Thyroid gland (tissue), 4 donors: ENCODE measurements at regions not wholly inside any gene's neighbourhood (a gene's known extent, or its start where the extent isn't known, plus 50 kb on each side); places are given as distances from the start of the nearest gene placed in this dataset.

ENCODE experiments used
- DNase-seq, 2 donors: peaks; one replicate each; pipeline ENCODE4 v3.0.0-alpha.2; 2019
- H3K27ac ChIP-seq, 3 donors: fragments of 200-600 bp; sonication (generic); 1 replicate in 2 of 3; 2 replicates in 1 of 3; pipeline ENCODE4 v1.5.1; 2016 to 2019; ENCODE audit warnings: mild to moderate bottlenecking in 1 of 3, moderate library complexity in 1 of 3
- H3K27me3 ChIP-seq: fragments of 200-600 bp; sonication (generic); one replicate; pipeline ENCODE4 v1.5.1; 2019
- H3K36me3 ChIP-seq, 2 donors: fragments of 200-600 bp; sonication (generic); one replicate each; pipeline ENCODE4 v1.5.1; 2016 to 2019
- H3K4me1 ChIP-seq, 2 donors: fragments of 200-600 bp; sonication (generic); one replicate each; pipeline ENCODE4 v1.5.1; 2017 to 2019
- H3K4me3 ChIP-seq, 3 donors: fragments of 200-600 bp; sonication (generic); replicated peaks in 1 of 3; 1 replicate in 2 of 3; 2 replicates in 1 of 3; pipeline ENCODE4 v1.5.1; 2016; ENCODE audit warnings: mild to moderate bottlenecking in 1 of 3
- H3K9me3 ChIP-seq: fragments of 200-600 bp; sonication (generic); one replicate; pipeline ENCODE4 v1.5.1; 2017
- POLR2A ChIP-seq, 2 donors: fragments of 450-650 bp; IDR thresholded peaks; one replicate each; pipeline ENCODE4 v1.6.1; 2017; ENCODE audit warnings: antibody characterized with exemption in 2 of 2, mild to moderate bottlenecking in 2 of 2, moderate library complexity in 1 of 2
- WGBS, 2 donors: methylation state at CpG; one replicate each; pipeline ENCODE4 v1.1.5; 2017; 5-methylcytosine and 5-hydroxymethylcytosine counted together
- intact Hi-C: fragments of 100-400 bp; cut with DNase I; formaldehyde crosslinking; loops from one replicate; pipeline ENCODE4 v1.15.1; 2023
- TF ChIP-seq, protein P1 (sequence below), 6 experiments: fragments of 200-600 bp in 3 of 6; fragments of 450-650 bp in 3 of 6; sonication (generic) in 3 of 6; IDR thresholded peaks; one replicate each; pipeline ENCODE4 v1.5.1; 2016 to 2019; ENCODE audit warnings: antibody characterized with exemption in 6 of 6, mild to moderate bottlenecking in 2 of 6, inconsistent platforms in 1 of 6, moderate library complexity in 1 of 6

DNA sequence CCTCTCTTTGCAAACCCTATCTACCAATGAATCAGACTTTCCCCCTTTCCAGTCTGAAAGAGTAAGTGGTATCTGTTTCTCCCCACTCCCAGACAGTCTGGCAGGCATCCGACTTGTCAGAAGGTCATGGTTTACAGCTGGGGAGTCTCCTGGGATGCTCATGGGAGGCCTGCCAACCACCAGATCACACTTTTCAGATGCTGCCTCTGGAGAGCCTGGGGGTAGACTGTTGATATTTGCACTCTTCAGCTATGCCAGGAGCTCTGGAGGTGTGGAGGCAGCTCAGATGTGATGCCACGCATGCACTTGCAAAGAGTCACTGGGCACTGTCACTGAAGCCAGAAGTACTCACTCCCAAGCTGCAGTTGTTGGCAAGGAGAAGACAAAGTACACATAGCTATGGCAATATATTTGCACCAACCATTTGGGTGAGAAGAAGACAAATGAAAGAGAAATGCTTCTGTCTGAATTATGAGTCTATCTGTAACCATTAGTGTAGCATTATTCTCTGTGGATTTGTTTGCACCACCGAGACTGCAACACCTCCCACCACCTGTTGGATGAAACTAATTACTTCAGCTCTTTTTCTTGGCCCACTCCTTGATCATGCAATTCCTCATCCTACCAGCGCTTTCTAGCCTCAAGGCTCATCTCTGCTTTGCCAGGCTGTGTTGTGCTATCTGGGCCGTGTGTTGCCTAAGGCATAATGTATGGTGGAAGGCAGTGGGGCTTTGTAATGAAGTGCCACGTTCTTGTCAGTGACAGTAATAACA lies 133.0 kb upstream of the SPAG17 start:
- no peak for DNase-seq
- Histone ChIP-seq H3K27me3 (no peaks in the 10 kb centered on the region), H3K27ac (no peak overlapping the region), H3K4me3 (no peak overlapping the region), H3K9me3 (no peaks in the 10 kb centered on the region), H3K36me3 (no peaks in the 10 kb centered on the region), H3K4me1 (no peaks in the 10 kb centered on the region)
- no peak for TF ChIP-seq POLR2A (IDR thresholded peaks at IDR 0.05)
- TF ChIP-seq, protein P1, sequence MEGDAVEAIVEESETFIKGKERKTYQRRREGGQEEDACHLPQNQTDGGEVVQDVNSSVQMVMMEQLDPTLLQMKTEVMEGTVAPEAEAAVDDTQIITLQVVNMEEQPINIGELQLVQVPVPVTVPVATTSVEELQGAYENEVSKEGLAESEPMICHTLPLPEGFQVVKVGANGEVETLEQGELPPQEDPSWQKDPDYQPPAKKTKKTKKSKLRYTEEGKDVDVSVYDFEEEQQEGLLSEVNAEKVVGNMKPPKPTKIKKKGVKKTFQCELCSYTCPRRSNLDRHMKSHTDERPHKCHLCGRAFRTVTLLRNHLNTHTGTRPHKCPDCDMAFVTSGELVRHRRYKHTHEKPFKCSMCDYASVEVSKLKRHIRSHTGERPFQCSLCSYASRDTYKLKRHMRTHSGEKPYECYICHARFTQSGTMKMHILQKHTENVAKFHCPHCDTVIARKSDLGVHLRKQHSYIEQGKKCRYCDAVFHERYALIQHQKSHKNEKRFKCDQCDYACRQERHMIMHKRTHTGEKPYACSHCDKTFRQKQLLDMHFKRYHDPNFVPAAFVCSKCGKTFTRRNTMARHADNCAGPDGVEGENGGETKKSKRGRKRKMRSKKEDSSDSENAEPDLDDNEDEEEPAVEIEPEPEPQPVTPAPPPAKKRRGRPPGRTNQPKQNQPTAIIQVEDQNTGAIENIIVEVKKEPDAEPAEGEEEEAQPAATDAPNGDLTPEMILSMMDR (IDR thresholded peaks at IDR 0.05): no peak
- WGBS, 2 donors: 83 to 84% methylated on average over 6 of the region's 6 CpGs
- intact Hi-C loops: no loop called here

DNA sequence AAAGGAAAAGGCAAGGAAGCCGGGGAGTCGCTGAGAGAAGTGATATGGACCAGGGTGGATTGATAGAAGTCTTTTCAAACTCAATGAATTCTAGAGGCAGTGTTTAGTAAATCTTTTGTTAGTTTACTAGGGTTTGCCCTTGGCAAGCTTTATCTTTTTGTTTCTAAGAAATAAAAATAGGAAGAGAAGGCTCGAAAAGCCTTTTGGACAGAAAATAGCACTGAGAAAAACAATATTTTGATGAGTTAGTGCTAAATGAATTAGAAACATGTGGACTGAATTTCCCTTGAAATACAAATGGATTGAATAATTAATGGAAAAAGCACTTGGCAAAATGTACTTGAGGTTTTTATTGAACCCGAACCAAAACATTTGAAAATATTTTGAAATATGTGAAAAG lies 121.8 kb upstream of the SPAG17 start:
- DNase-seq: no peak
- no peak overlapping the region for H3K27ac ChIP-seq
- no peak for TF ChIP-seq POLR2A (IDR thresholded peaks at IDR 0.05)
- TF ChIP-seq, protein P1 (IDR thresholded peaks at IDR 0.05): no peak
- no peaks in the 10 kb centered on the region for H3K36me3 ChIP-seq
- WGBS, 2 donors: 77 to 80% methylated on average over 4 of the region's 4 CpGs
- intact Hi-C loops: no loop called here
- no peaks in the 10 kb centered on the region for H3K4me1 ChIP-seq
- H3K27me3 ChIP-seq: no peaks in the 10 kb centered on the region
- no peak overlapping the region for H3K4me3 ChIP-seq
- no peaks in the 10 kb centered on the region for H3K9me3 ChIP-seq

- intact Hi-C loops: no loop called here
- WGBS, 2 donors: 42 to 48% methylated on average over 4 of the region's 4 CpGs
- Histone ChIP-seq H3K4me3 (no peak overlapping the region), H3K9me3 (no peaks in the 10 kb centered on the region), H3K27ac (no peak overlapping the region), H3K27me3 (no peaks in the 10 kb centered on the region), H3K4me1 (no peaks in the 10 kb centered on the region), H3K36me3 (no peaks in the 10 kb centered on the region)
- peak in 1 of 2 donors; percentile 14 for DNase-seq
- TF ChIP-seq POLR2A (IDR thresholded peaks at IDR 0.05): no peak
- TF ChIP-seq, protein P1 (IDR thresholded peaks at IDR 0.05): peak in 4 of 6 experiments; percentile 39 to 62 (median 56)
These were observed 119.8 kb upstream of the SPAG17 start for GRCh38 chr1:118304722-118305359.

GRCh38 chr1:118303534-118303933 lies 118.5 kb upstream of the SPAG17 start:
- intact Hi-C loops: no loop called here
- no peak for TF ChIP-seq POLR2A (IDR thresholded peaks at IDR 0.05)
- TF ChIP-seq, protein P1 (IDR thresholded peaks at IDR 0.05): no peak

GRCh38 chr1:118303064-118303463 lies 118.0 kb upstream of the SPAG17 start:
- TF ChIP-seq, protein P1 (IDR thresholded peaks at IDR 0.05): no peak
- TF ChIP-seq POLR2A (IDR thresholded peaks at IDR 0.05): no peak
- H3K27ac ChIP-seq: no peak overlapping the region
- intact Hi-C loops: no loop called here
- no peaks in the 10 kb centered on the region for H3K36me3 ChIP-seq
- H3K4me1 ChIP-seq: no peaks in the 10 kb centered on the region
- DNase-seq: no peak
- H3K9me3 ChIP-seq: no peaks in the 10 kb centered on the region
- H3K4me3 ChIP-seq: no peak overlapping the region
- no peaks in the 10 kb centered on the region for H3K27me3 ChIP-seq

More at GRCh38 chr1:118303534-118303933, 118.5 kb upstream of the SPAG17 start:
- no peak for DNase-seq
- H3K27ac ChIP-seq: no peak overlapping the region
- no peaks in the 10 kb centered on the region for H3K36me3 ChIP-seq
- 59 to 68% methylated on average over 4 of the region's 4 CpGs for WGBS, 2 donors
- H3K4me1 ChIP-seq: no peaks in the 10 kb centered on the region
- no peaks in the 10 kb centered on the region for H3K9me3 ChIP-seq
- no peak overlapping the region for H3K4me3 ChIP-seq
- no peaks in the 10 kb centered on the region for H3K27me3 ChIP-seq
